Astrocyte (in vitro differentiated cells and primary cell): ENCODE measurements at regions not wholly inside any gene's neighbourhood (a gene's known extent, or its start where the extent isn't known, plus 50 kb on each side); places are given as distances from the start of the nearest gene placed in this dataset.

ENCODE experiments used
- DNase-seq: peaks from one replicate; pipeline ENCODE4 v3.0.0-alpha.2; 2010; ENCODE audit warnings: low read depth
- FAIRE-seq: peaks from 2 replicates; lab custom pipeline; 2011; peaks lifted over from hg19 to GRCh38; lab: Jason Lieb, UNC
- H2AFZ ChIP-seq: 2 replicates; pipeline ENCODE4 v1.6.0; 2012; ENCODE audit warnings: low read depth, low read length, inconsistent platforms
- H3K27ac ChIP-seq: 2 replicates; pipeline ENCODE4 v1.5.1; 2011; ENCODE audit warnings: low read depth, low read length, inconsistent platforms
- H3K27me3 ChIP-seq: 2 replicates; pipeline ENCODE4 v1.6.0; 2011; ENCODE audit warnings: low read length, inconsistent platforms; ENCODE audit not compliant: insufficient read depth
- H3K36me3 ChIP-seq: 2 replicates; pipeline ENCODE4 v1.5.1; 2011; ENCODE audit warnings: low read length, inconsistent platforms; ENCODE audit not compliant: insufficient read depth
- H3K4me1 ChIP-seq: 2 replicates; pipeline ENCODE4 v1.5.1; 2011; ENCODE audit warnings: low read length, inconsistent platforms; ENCODE audit not compliant: insufficient read depth
- H3K4me2 ChIP-seq: 2 replicates; pipeline ENCODE4 v1.6.0; 2012; ENCODE audit warnings: low read length, inconsistent platforms
- H3K4me3 ChIP-seq: 2 replicates; pipeline ENCODE4 v1.5.1; 2011; ENCODE audit warnings: low read depth, mild to moderate bottlenecking, low read length, inconsistent platforms; ENCODE audit not compliant: insufficient read depth
- H3K79me2 ChIP-seq: 2 replicates; pipeline ENCODE4 v1.6.0; 2012; ENCODE audit warnings: mild to moderate bottlenecking, low read length, inconsistent platforms; ENCODE audit not compliant: insufficient read depth
- H3K9ac ChIP-seq: 2 replicates; pipeline ENCODE4 v1.6.0; 2012; ENCODE audit warnings: mild to moderate bottlenecking, low read length, inconsistent platforms
- H3K9me3 ChIP-seq: 2 replicates; pipeline ENCODE4 v1.5.1; 2012; ENCODE audit warnings: low read depth, mild to moderate bottlenecking, low read length, inconsistent platforms; ENCODE audit not compliant: insufficient read depth
- H4K20me1 ChIP-seq: 2 replicates; pipeline ENCODE4 v1.6.0; 2012; ENCODE audit warnings: low read length, inconsistent platforms; ENCODE audit not compliant: insufficient read depth
- H3K27ac Mint-ChIP-seq: one replicate; pipeline ENCODE4 v1.8.0; 2021; ENCODE audit warnings: mild to moderate bottlenecking, mixed read lengths; ENCODE audit not compliant: unreplicated experiment
- H3K27me3 Mint-ChIP-seq: one replicate; pipeline ENCODE4 v1.8.0; 2021; ENCODE audit warnings: low read depth, mixed read lengths; ENCODE audit not compliant: unreplicated experiment
- H3K36me3 Mint-ChIP-seq: one replicate; pipeline ENCODE4 v1.8.0; 2021; ENCODE audit warnings: low read depth, mixed read lengths; ENCODE audit not compliant: unreplicated experiment
- H3K4me1 Mint-ChIP-seq: one replicate; pipeline ENCODE4 v1.8.0; 2021; ENCODE audit warnings: low read depth, mixed read lengths; ENCODE audit not compliant: unreplicated experiment
- H3K4me3 Mint-ChIP-seq: one replicate; pipeline ENCODE4 v1.8.0; 2021; ENCODE audit warnings: mild to moderate bottlenecking, moderate library complexity, mixed read lengths; ENCODE audit not compliant: unreplicated experiment
- H3K9me3 Mint-ChIP-seq: one replicate; pipeline ENCODE4 v1.8.0; 2021; ENCODE audit warnings: mild to moderate bottlenecking, mixed read lengths; ENCODE audit not compliant: unreplicated experiment
- CTCF ChIP-seq: IDR thresholded peaks from 2 replicates; pipeline ENCODE4 v1.5.1; 2011; ENCODE audit warnings: low read depth, mild to moderate bottlenecking, inconsistent platforms, low read length, moderate library complexity; ENCODE audit not compliant: insufficient read depth
- EZH2 ChIP-seq: IDR thresholded peaks from 2 replicates; pipeline ENCODE4 v1.6.1; 2012; ENCODE audit warnings: mild to moderate bottlenecking, low read length, inconsistent platforms; ENCODE audit not compliant: insufficient read depth

GRCh38 chr2:210860276-210860675, 303.9 kb downstream of the CPS1 start:
- Histone ChIP-seq H3K9me3 (no peaks in the 10 kb centered on the region), H3K27me3 (no peaks in the 10 kb centered on the region)
- TF ChIP-seq CTCF, result no peak
- no peak for TF ChIP-seq EZH2

GRCh38 chr2:210861038-210861665, 304.8 kb downstream of the CPS1 start:
- H3K79me2 ChIP-seq, result no peaks in the 10 kb centered on the region
- H3K27ac ChIP-seq, result no peak overlapping the region
- DNase-seq, result no peak
- H3K9me3 Mint-ChIP-seq, result no peaks in the 10 kb centered on the region
- H3K27ac Mint-ChIP-seq, result no peak overlapping the region
- no peaks in the 10 kb centered on the region for H3K36me3 Mint-ChIP-seq
- no peak overlapping the region for H2AFZ ChIP-seq
- no peaks in the 10 kb centered on the region for H3K9me3 ChIP-seq
- H3K4me1 Mint-ChIP-seq, result peaks cover 7% of the 10 kb centered on the region
- H3K9ac ChIP-seq, result no peak overlapping the region
- no peak overlapping the region for H3K4me2 ChIP-seq
- no peak overlapping the region for H3K4me3 ChIP-seq
- H3K4me3 Mint-ChIP-seq, result no peak overlapping the region
- no peaks in the 10 kb centered on the region for H3K27me3 ChIP-seq
- no peaks in the 10 kb centered on the region for H3K4me1 ChIP-seq
- no peaks in the 10 kb centered on the region for H4K20me1 ChIP-seq
- no peak for TF ChIP-seq CTCF
- FAIRE-seq, result no peak
- no peaks in the 10 kb centered on the region for H3K36me3 ChIP-seq
- no peaks in the 10 kb centered on the region for H3K27me3 Mint-ChIP-seq

More at GRCh38 chr2:210860276-210860675, 303.9 kb downstream of the CPS1 start:
- no peak overlapping the region for H3K4me3 Mint-ChIP-seq
- H2AFZ ChIP-seq, result no peak overlapping the region
- no peaks in the 10 kb centered on the region for H3K36me3 ChIP-seq
- H3K4me2 ChIP-seq, result no peak overlapping the region
- H3K4me1 ChIP-seq, result no peaks in the 10 kb centered on the region
- H3K4me1 Mint-ChIP-seq, result peaks cover 7% of the 10 kb centered on the region
- H4K20me1 ChIP-seq, result no peaks in the 10 kb centered on the region
- no peaks in the 10 kb centered on the region for H3K9me3 Mint-ChIP-seq
- no peak overlapping the region for H3K27ac ChIP-seq
- H3K27ac Mint-ChIP-seq, result no peak overlapping the region
- FAIRE-seq (no peak), DNase-seq (no peak)
- H3K9ac ChIP-seq, result no peak overlapping the region
- H3K27me3 Mint-ChIP-seq, result no peaks in the 10 kb centered on the region
- H3K4me3 ChIP-seq, result no peak overlapping the region
- no peaks in the 10 kb centered on the region for H3K36me3 Mint-ChIP-seq
- no peaks in the 10 kb centered on the region for H3K79me2 ChIP-seq

- no peak for DNase-seq
- H3K9me3 ChIP-seq, result no peaks in the 10 kb centered on the region
- no peaks in the 10 kb centered on the region for H3K27me3 ChIP-seq
- no peaks in the 10 kb centered on the region for H3K4me1 ChIP-seq
- FAIRE-seq, result no peak
- H3K4me2 ChIP-seq, result no peak overlapping the region
- no peaks in the 10 kb centered on the region for H4K20me1 ChIP-seq
- Mint-ChIP-seq H3K27ac (no peak overlapping the region), H3K4me1 (peaks cover 7% of the 10 kb centered on the region), H3K36me3 (no peaks in the 10 kb centered on the region), H3K9me3 (no peaks in the 10 kb centered on the region), H3K4me3 (no peak overlapping the region), H3K27me3 (no peaks in the 10 kb centered on the region)
- no peak for TF ChIP-seq EZH2
- TF ChIP-seq CTCF, result no peak
- no peaks in the 10 kb centered on the region for H3K36me3 ChIP-seq
- no peak overlapping the region for H3K4me3 ChIP-seq
- H3K9ac ChIP-seq, result no peak overlapping the region
- H3K79me2 ChIP-seq, result no peaks in the 10 kb centered on the region
- no peak overlapping the region for H2AFZ ChIP-seq
- no peak overlapping the region for H3K27ac ChIP-seq
These were observed 306.1 kb downstream of the CPS1 start for GRCh38 chr2:210862283-210863065.
